GM19452 (cell line): ENCODE measurements at regions not wholly inside any gene's neighbourhood (a gene's known extent, or its start where the extent isn't known, plus 50 kb on each side); places are given as distances from the start of the nearest gene placed in this dataset.
A peak's percentile ranks its signal among the peaks of the same experiment; 100 is the strongest.

Source experiments
- ATAC-seq: cut with Tn5 transposase; IDR thresholded peaks from one replicate; pipeline ENCODE4 v1.9.1; 2021; ENCODE audit not compliant: unreplicated experiment

- no peak for ATAC-seq
Observed at GRCh38 chr2:74759986-74760385, 73.9 kb upstream of the HK2 start.

GRCh38 chr2:74760875-74761630 lies 72.9 kb upstream of the HK2 start:
- ATAC-seq, result no peak

GRCh38 chr2:74762789-74763188 lies 71.1 kb upstream of the HK2 start:
- ATAC-seq, result no peak

GRCh38 chr2:74763962-74764428 lies 69.9 kb upstream of the HK2 start:
- ATAC-seq, result no peak

GRCh38 chr2:74764429-74765272 lies 69.3 kb upstream of the HK2 start:
- ATAC-seq, result no peak

- ATAC-seq, result no peak
Observed at GRCh38 chr2:74766780-74767179, 67.1 kb upstream of the HK2 start.

- ATAC-seq, result no peak
Observed at GRCh38 chr2:74767618-74768017, 66.3 kb upstream of the HK2 start.

GRCh38 chr2:74768401-74768914 lies 65.5 kb upstream of the HK2 start:
- no peak for ATAC-seq

- ATAC-seq, result no peak
Observed at GRCh38 chr2:74772046-74772445, 61.9 kb upstream of the HK2 start.

GRCh38 chr2:74777161-74777900 lies 56.6 kb upstream of the HK2 start:
- ATAC-seq, result peak; percentile 68

- ATAC-seq, result no peak
Observed at GRCh38 chr2:74778381-74779264, 55.3 kb upstream of the HK2 start.

GRCh38 chr2:74779265-74779558 lies 54.7 kb upstream of the HK2 start:
- ATAC-seq, result no peak

GRCh38 chr2:74779587-74780135 lies 54.3 kb upstream of the HK2 start:
- ATAC-seq, result no peak
